ENCODE measurements at regions not wholly inside any gene's neighbourhood (a gene's known extent, or its start where the extent isn't known, plus 50 kb on each side); places are given as distances from the start of the nearest gene placed in this dataset.

DNA sequence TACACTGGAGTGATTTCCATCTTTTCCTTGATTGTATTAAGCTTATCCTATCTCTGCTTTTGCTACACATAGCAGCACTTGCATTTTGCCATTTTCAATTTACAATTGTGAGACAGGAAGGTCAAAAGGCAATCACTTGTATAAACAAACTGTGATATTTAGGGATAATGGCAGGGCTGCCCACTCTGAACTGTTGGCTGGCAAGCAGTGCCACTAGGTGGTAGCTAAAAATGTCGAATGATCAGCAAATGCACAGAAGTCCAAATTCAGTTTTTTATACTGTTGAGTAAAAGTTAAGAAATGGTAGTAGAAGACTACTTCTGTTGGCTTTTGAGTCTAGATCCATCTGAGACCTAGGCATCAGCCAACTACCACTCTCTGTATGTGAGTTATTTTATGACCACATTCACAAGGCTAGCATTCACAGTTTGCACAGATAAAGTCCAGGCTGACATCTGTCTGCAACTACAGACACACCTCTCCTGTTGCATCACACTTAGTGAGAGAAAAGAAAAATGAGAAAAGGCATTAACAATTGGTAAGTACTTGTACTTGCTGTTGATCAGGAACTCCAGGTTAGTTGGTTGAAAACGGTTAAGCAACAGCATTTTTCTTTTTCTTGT is 108.8 kb upstream of the ASTN2 start:
- no peaks in the 10 kb centered on the region for H3K9me2 ChIP-seq (replicated peaks; ENCODE audit: insufficient read depth, low read length)
- H3F3A ChIP-seq (ENCODE audit: insufficient read depth) = no peaks in the 10 kb centered on the region
- no peak overlapping the region for H3K27ac ChIP-seq (ENCODE audit: low read depth, low read length)
- H3K79me2 ChIP-seq (ENCODE audit: insufficient read depth, low read length) = no peaks in the 10 kb centered on the region
- no peak overlapping the region for H3K4me3 ChIP-seq (ENCODE audit: insufficient read depth, low read length, poor library complexity, severe bottlenecking)
- H4K20me1 ChIP-seq (ENCODE audit: low read depth, low read length) = no peaks in the 10 kb centered on the region
- no peaks in the 10 kb centered on the region for H3K36me3 ChIP-seq (ENCODE audit: low read length)
- no peak overlapping the region for H3K9ac ChIP-seq (ENCODE audit: low read length)
- no peak for TF ChIP-seq EZH2phosphoT487 (conservative IDR thresholded peaks at IDR 0.05; ENCODE audit: low read length)
- TF ChIP-seq, protein P1, sequence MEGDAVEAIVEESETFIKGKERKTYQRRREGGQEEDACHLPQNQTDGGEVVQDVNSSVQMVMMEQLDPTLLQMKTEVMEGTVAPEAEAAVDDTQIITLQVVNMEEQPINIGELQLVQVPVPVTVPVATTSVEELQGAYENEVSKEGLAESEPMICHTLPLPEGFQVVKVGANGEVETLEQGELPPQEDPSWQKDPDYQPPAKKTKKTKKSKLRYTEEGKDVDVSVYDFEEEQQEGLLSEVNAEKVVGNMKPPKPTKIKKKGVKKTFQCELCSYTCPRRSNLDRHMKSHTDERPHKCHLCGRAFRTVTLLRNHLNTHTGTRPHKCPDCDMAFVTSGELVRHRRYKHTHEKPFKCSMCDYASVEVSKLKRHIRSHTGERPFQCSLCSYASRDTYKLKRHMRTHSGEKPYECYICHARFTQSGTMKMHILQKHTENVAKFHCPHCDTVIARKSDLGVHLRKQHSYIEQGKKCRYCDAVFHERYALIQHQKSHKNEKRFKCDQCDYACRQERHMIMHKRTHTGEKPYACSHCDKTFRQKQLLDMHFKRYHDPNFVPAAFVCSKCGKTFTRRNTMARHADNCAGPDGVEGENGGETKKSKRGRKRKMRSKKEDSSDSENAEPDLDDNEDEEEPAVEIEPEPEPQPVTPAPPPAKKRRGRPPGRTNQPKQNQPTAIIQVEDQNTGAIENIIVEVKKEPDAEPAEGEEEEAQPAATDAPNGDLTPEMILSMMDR (IDR thresholded peaks at IDR 0.05; ENCODE audit: insufficient read depth, low read length, poor library complexity, severe bottlenecking) = no peak
- H3K9me3 ChIP-seq (ENCODE audit: insufficient read depth, low read length) = no peaks in the 10 kb centered on the region
- H3K27me3 ChIP-seq (ENCODE audit: low read length) = no peaks in the 10 kb centered on the region
- H2AFZ ChIP-seq (ENCODE audit: low read depth, low read length, severe bottlenecking) = no peak overlapping the region
- H3K4me2 ChIP-seq (ENCODE audit: low read depth, low read length, poor library complexity, severe bottlenecking) = no peak overlapping the region

DNA sequence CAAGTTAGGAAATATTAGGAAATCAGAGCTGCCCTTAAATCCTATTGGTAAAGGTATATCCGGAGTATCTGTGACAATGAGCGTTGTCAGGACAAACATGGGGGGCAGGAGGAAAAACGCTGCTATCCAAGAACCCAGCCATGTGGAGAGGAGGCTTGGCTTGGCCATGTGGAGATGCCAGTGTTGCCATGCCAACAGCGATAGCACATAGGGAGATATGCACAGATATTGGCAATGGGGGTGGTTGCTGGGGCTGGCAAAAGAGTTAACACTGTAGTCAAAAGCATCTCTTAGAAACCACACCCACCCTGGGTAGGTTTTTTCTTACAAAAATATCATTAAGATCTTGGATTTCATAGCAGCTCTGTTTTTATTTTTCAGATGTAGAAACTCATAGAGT is 106.4 kb upstream of the ASTN2 start:
- Histone ChIP-seq H3K4me3 (ENCODE audit: insufficient read depth, low read length, poor library complexity, severe bottlenecking) (no peak overlapping the region), H3K36me3 (ENCODE audit: low read length) (no peaks in the 10 kb centered on the region), H2AFZ (ENCODE audit: low read depth, low read length, severe bottlenecking) (no peak overlapping the region), H3K4me2 (ENCODE audit: low read depth, low read length, poor library complexity, severe bottlenecking) (no peak overlapping the region), H3K27me3 (ENCODE audit: low read length) (no peaks in the 10 kb centered on the region), H3K9ac (ENCODE audit: low read length) (no peak overlapping the region), H3K9me3 (ENCODE audit: insufficient read depth, low read length) (no peaks in the 10 kb centered on the region), H3K79me2 (ENCODE audit: insufficient read depth, low read length) (no peaks in the 10 kb centered on the region), H4K20me1 (ENCODE audit: low read depth, low read length) (no peaks in the 10 kb centered on the region), H3K27ac (ENCODE audit: low read depth, low read length) (no peak overlapping the region), H3K9me2 (replicated peaks; ENCODE audit: insufficient read depth, low read length) (no peaks in the 10 kb centered on the region), H3F3A (ENCODE audit: insufficient read depth) (no peaks in the 10 kb centered on the region)
- TF ChIP-seq EZH2phosphoT487 (conservative IDR thresholded peaks at IDR 0.05; ENCODE audit: low read length) = no peak
- TF ChIP-seq, protein P1 (IDR thresholded peaks at IDR 0.05; ENCODE audit: insufficient read depth, low read length, poor library complexity, severe bottlenecking) = no peak

DNA sequence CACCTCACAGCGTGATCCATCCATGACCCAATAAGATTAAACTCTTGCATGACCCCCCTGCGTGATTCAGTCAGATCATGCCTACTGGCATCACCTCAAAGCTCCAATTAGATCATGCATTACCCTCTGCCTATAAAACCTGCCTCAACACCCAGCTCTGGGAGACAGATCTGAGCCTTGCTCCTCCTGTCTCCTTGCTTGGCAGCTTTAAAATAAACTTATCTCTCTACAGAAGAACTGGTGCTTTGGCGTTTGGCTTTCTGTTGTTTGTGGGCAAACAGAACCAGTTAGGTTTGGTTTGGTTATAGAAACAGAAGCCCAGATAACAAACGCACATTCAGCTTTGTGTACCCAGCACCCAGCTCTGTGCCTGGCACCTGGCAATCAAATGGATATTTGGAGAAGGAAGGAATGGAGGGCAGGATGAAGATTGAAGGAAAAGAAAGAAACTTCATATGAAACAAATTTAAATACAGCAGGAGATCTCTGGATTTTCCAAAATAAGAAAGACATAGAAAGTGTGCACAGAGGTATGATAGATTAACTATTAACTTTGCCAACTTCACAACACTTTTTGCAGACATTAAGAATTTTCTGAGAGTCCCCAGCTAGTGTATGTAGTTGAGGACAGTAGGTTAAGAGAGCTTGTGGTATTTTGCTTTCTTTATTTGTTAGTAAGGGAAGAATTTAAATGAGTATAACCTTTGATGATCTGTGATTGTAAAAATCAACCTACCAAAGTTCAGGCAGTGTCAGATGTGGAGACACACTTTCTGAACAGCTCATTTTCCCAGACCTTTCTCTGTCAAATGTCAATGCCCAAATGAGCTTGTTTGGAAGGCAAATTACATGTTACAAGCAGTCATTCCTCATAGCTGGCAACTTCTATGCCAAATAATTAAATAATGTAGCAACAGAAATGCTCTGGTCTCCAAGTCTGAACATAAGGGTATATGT is 102.1 kb upstream of the ASTN2 start:
- Histone ChIP-seq H3K27ac (ENCODE audit: low read depth, low read length) (no peak overlapping the region), H2AFZ (ENCODE audit: low read depth, low read length, severe bottlenecking) (no peak overlapping the region), H3K4me3 (ENCODE audit: insufficient read depth, low read length, poor library complexity, severe bottlenecking) (no peak overlapping the region), H3K9me2 (replicated peaks; ENCODE audit: insufficient read depth, low read length) (no peaks in the 10 kb centered on the region), H3F3A (ENCODE audit: insufficient read depth) (no peaks in the 10 kb centered on the region), H3K27me3 (ENCODE audit: low read length) (no peaks in the 10 kb centered on the region), H4K20me1 (ENCODE audit: low read depth, low read length) (no peaks in the 10 kb centered on the region), H3K79me2 (ENCODE audit: insufficient read depth, low read length) (no peaks in the 10 kb centered on the region), H3K9ac (ENCODE audit: low read length) (no peak overlapping the region), H3K9me3 (ENCODE audit: insufficient read depth, low read length) (no peaks in the 10 kb centered on the region), H3K4me2 (ENCODE audit: low read depth, low read length, poor library complexity, severe bottlenecking) (no peak overlapping the region), H3K36me3 (ENCODE audit: low read length) (no peaks in the 10 kb centered on the region)
- TF ChIP-seq, protein P1 (IDR thresholded peaks at IDR 0.05; ENCODE audit: insufficient read depth, low read length, poor library complexity, severe bottlenecking) = no peak
- TF ChIP-seq EZH2phosphoT487 (conservative IDR thresholded peaks at IDR 0.05; ENCODE audit: low read length) = no peak
